Fibroblast of skin of abdomen (primary cell): ENCODE measurements at regions not wholly inside any gene's neighbourhood (a gene's known extent, or its start where the extent isn't known, plus 50 kb on each side); places are given as distances from the start of the nearest gene placed in this dataset.

ENCODE experiments used
- DNase-seq: peaks from one replicate; pipeline ENCODE4 v3.0.0-alpha.2; 2013

GRCh38 chr3:101172516-101172915 lies 147.9 kb downstream of the IMPG2 start:
- DNase-seq = no peak

- DNase-seq = no peak
Measured at GRCh38 chr3:101171681-101172191, 148.6 kb downstream of the IMPG2 start.

DNA sequence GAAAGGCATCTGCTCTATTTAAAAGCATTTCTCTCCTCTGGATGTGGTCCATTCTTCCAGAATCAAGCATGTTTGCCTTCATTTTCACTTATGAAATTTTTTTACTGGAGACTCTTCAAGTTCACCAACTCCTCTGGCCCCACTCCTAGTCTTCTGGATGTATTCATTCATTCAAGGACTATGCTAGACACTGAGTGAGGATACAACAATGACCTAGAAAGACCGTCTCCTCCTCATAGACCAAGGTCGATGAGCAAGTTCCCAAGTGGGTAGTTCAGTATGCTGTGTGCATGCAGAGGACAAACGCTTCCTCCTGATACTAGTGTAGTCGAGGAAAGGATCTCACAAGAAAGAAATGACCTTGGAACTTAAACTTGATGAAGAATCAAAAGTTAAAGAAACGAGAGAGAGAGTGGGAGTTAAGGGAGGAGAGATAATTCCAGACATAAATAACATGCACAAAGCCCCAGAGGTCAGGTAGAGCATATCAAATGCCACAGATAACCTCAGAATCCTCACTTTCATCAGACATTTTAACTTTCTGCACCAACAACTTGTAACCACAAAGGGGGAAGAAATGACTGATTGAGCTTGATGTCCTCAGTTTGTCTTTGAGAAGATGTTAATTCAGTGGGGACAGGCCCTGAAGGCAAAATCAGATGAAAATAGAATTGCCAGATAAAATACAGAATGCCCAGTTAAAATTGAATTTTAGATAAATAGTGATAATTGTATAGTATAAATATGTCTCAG lies 149.4 kb downstream of the IMPG2 start:
- no peak for DNase-seq

DNA sequence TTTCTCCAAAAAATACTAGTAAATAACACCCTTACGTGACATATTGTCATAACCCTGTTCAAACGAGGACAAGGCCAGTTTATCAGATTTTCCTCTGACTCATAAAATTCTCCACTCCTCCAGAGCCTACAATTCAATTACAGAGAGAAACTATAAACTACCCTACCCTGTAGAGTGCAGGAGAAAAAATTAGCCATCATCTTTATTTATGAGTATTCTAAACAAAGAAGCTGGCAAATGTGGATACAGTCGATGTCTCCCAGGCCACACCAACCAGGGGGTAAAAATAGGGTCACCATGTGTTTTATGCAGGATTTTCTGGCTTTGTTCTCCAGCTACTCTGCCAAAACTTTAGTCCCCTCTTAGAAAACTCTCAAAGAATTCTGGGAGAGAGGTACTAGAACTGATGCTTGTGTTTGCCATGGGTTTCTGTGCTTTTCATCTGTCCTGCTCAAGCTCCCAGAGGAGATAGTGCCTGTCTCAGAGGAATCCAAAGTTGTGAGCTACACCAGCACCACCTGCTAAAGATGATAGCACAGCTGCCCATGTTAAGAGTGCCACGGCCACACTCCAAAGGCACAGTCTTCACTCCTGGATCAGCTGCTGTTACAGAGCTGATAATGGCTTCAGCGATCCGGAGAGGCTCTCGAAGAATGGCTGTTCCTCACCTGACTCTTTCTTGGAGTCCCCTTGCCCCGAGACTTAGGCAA lies 150.2 kb downstream of the IMPG2 start:
- DNase-seq = no peak

GRCh38 chr3:101169516-101169915 lies 150.9 kb downstream of the IMPG2 start:
- no peak for DNase-seq

DNA sequence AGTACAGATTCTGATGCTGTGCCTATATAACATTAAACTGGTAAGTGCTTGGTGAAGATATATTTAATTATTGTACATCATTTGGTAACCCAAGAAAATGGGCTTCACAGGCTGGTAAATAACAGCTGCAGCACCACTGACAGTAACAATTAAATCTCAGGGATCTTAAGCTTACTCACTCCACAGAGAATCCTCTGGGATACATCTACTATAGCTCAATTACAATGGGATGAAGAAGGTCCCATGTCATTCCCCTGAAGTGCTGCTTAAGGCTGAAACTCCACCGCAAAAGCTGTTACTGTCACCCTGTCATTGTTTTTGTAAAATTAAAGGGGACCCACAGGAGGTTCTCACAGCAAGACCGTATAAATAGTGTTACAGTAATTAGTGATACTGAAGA lies 153.0 kb downstream of the IMPG2 start:
- DNase-seq = no peak

DNA sequence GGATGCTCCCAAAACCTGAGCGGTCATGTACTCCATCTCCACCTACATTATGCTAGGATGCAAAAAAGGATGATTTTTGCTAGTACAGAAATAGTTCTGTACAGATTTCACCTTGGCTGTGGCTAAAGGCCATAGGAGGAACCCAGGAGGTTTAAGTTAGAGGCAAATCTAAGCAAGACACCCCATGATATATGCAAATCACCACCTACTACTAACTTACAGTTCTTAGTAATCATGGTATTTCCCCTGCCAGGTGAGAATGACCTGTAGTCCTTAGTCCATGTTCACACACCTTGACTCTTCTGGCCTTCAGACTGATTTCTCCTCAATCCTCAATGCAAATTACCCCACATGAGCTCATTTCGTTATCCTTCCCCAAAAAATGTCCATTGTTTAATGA lies 154.2 kb downstream of the IMPG2 start:
- DNase-seq = no peak

DNA sequence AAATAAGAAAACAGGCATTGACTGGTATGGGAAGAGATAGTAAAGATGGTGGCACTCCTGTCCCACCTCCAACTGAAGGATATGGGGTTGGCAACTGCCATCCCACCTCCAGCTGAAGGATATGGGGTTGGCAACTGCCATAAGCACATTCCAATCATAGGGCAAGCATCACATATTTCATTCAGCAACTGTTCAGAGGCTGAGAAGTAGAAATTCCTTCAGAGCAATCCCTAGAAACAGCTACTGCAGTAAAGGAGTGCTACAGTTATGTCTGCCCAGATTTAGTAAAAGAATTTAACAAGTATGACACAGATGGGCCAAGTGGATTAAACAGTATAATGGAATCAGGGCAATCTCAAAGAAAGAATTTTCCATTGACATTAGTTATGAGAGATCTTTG lies 156.8 kb downstream of the IMPG2 start:
- peak; percentile 20 for DNase-seq

DNA sequence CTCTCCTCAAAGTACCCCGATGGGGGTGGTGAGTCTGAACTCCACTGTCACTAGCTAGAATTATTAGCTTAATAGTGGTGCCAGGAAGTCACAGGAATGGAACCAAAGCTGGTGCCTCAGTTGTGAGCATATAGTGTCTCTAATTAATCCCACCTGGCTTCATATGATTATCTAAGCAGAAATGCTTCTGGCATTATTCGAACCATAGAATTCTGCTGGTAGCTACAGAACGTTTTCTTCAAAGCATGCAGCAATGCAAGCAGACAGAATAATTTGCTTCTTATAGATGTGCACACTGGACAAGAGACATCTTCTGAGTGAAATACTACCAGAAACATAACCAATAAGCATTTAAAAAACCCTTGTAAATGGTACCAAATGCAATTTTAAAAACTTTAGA lies 160.9 kb downstream of the IMPG2 start:
- DNase-seq = no peak

- DNase-seq = no peak
Measured at GRCh38 chr3:101158374-101158773, 162.0 kb downstream of the IMPG2 start.

DNA sequence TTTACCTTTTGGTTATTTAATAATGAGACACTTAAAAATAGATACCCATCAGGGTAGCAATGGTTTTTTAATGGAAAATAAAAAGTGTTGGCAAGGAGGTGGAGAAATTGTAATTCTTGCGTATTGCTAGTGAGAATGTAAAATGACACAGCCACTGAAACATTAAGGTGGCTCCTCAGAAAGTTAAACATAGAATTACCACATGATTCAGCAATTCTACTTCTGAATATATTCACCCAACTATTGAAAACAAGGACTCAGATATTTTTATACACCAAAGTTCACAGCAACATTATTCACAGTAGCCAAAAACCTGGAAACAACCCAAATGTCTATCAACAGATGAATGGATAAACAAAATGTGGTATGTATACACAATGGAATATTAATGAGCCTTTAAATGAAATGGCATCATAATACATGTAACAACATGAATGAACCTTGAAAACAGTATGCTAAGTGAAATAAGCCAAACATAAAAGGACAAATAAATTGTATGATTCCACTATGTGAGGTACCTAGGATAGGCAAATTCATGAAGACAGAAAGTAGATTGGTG lies 163.5 kb downstream of the IMPG2 start:
- no peak for DNase-seq

GRCh38 chr3:101155825-101156224 lies 162.6 kb upstream of the ABI3BP start:
- no peak for DNase-seq

DNA sequence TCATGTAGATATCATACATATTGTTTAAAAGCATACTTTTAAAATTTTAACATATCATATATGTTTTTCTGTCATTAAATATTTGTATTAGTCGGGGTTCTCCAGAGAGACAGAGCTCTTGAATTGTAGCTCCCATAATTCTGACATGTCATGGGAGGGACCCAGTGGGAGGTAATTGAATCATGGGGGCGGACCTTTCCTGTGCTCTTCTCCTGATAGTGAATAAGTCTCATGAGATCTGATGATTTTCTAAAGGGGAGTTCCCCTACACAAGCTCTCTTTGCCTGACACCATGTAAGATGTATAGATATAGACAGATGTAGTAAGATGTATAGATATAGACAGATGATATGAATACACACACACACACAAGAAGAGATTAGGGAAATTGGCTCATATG lies 161.2 kb upstream of the ABI3BP start:
- DNase-seq = no peak

DNA sequence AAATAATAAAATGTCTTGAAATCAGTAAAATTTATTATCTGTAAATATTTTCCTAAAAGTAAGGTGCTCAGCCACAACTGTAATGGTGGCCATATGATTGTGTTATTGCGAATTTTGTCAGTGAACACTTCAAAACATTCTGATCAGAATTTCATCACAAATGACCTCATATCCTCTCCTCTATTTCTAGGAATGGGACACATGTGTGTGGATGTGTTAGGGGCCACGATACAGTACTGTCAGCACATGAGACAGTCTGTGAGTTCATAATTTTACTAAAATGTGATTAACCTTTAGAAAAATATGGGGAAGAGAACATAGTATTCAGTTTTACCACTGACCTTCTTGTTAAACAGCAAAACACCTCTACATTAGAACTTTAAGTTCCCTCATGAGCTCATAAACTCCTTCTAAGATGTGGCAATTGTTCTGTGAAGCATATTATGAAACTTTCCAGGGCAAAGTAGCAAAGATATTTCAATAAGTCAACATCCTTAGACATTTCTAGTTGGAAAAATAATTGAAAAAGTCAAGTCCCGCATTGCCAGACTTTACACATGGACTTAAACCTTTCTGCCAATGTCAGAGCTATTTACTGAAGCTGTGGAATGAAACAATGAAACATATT lies 158.2 kb upstream of the ABI3BP start:
- no peak for DNase-seq

DNA sequence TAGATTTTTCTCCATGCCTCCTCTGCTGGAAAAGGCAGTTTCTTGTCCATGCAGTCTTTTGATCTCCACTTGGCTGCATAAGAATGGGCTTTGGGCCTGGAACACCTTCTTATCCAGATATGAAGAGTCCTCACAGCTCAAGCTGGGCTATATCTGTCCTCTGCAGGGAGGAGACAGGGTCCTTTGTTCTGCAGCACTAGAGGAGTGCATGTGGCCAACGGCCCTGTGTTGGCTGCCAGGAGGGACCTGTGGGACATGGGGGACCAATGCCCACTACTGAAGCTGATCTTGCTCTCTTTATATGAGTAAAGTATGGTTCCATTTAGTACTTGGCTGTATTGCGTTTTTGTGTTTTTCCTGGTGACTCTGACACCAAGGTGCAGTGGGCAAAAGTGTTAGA lies 157.3 kb upstream of the ABI3BP start:
- DNase-seq = no peak

GRCh38 chr3:101149707-101150106 lies 156.5 kb upstream of the ABI3BP start:
- no peak for DNase-seq

DNA sequence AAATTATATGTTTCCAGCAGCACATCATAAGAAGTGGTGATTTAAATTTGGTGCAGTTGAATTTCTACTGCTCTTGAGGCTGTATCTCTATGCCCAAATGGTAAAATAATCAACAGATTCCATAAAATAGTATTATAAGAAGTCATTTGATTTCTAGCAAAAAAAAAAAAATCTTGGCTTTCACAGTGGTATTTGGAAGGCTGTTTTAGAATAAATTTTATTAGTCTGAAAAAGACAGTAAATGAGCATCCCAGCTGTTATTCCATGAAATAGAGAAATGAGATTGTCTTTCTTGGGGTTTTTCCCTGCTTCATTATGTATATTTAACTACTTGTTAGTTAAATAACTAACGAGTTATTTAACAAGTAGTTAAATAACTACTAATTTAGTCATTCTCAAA lies 156.0 kb upstream of the ABI3BP start:
- DNase-seq = no peak

DNA sequence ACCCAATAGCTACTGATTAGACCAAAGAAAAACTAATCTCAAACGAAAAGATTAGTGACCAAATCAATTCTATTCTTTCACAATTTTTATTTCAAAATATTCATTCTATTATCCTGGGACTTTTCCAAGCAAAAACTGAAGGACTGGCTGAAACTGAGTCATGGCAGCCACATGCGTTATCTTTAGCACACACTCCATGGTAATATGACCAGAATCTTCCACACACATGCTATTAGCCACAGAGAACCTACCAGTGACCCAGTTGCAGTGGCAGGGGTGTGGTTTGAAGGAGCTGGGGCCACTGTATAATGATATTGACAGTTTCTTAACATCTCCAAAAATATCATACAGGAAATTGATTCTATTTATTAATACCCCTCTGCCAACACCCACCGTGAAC lies 154.8 kb upstream of the ABI3BP start:
- no peak for DNase-seq

DNA sequence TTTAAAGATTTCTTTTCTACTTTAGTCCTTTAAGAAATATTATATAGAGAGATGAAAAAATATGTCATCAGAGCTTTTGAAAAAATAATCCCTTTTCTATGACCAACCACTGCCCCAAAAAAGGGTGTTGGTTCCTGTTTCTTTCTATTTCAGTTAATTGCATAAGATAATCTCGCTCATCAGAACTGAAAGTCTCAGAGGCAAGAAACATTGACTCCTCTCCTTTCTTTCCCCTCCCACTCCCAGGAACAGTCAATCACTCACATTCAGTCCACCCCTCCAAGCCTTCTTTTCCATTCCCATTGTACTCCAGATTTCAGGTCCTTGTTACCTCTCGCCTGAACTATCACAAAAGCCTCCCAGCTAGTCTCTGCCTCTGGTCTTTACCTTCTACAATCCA lies 153.7 kb upstream of the ABI3BP start:
- DNase-seq = peak; percentile 17

DNA sequence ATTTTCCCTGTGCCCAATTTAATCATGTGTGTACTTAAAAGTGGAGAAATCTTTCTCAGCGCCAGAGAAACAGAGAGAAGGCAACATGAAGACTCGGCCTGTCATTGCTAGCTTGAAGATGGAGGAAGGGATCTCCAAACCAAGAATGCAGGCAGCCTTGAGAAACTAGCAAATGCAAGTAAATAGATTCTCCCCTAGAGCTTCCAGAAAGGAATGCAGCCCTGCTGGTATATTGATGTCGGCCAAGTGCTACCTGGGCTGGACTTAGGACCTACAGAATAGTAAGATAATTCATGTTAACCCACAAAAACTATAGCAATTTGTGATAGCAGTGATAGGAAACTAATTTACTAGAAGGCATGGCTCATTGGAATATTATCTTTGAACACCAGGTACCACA lies 150.9 kb upstream of the ABI3BP start:
- DNase-seq = no peak

GRCh38 chr3:101143012-101143411 lies 149.8 kb upstream of the ABI3BP start:
- DNase-seq = no peak

GRCh38 chr3:101142160-101142559 lies 148.9 kb upstream of the ABI3BP start:
- DNase-seq = no peak

- DNase-seq = no peak
Measured at GRCh38 chr3:101141135-101141534, 147.9 kb upstream of the ABI3BP start.
